ENCODE measurements at regions not wholly inside any gene's neighbourhood (a gene's known extent, or its start where the extent isn't known, plus 50 kb on each side); places are given as distances from the start of the nearest gene placed in this dataset.
"Not testable (repeated sequence)": the region's sequence is repeated elsewhere in the genome, so short reads cannot be mapped to it uniquely, and the experiment has no call there.

DNA sequence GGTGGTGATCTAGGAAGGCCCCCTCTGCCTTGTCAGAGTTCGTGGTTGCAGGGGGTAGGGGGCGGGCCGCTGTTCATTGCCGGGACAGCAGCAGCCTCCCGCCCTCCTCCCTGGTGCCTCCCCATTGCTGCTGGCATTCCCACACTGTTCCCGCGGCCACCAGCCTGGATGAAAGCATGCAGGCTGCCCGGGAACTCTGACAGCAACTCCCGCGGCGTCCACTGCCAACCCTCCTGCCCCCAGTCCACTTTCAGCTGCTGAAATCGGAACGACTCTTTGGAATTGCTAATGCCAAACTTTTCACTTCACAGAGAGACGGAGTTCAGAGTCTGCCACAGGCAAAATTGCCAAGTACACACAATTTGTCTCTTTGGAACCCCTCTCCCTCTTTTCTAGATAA lies 121.9 kb downstream of the BEND2 start:
- no peaks in the 10 kb centered on the region for H3K27me3 ChIP-seq (ENCODE audit: insufficient read depth, low read length, poor library complexity, severe bottlenecking)
- H3F3A ChIP-seq (ENCODE audit: low read depth) = no peaks in the 10 kb centered on the region
- H3K9me2 ChIP-seq (replicated peaks; ENCODE audit: low read depth, low read length) = no peaks in the 10 kb centered on the region
- H3K36me3 ChIP-seq (ENCODE audit: insufficient read depth, low read length) = no peaks in the 10 kb centered on the region
- no peaks in the 10 kb centered on the region for H3K4me1 ChIP-seq (ENCODE audit: insufficient read depth, low read length, poor library complexity, severe bottlenecking)
- H3K9ac ChIP-seq (ENCODE audit: low read depth, low read length, poor library complexity, severe bottlenecking) = no peak overlapping the region
- no peak overlapping the region for H2AFZ ChIP-seq (ENCODE audit: low read length)
- no peak overlapping the region for H3K4me2 ChIP-seq (ENCODE audit: low read depth, low read length, poor library complexity, severe bottlenecking)
- H3K4me3 ChIP-seq (ENCODE audit: low read length, poor library complexity, severe bottlenecking) = no peak overlapping the region
- no peaks in the 10 kb centered on the region for H4K20me1 ChIP-seq (ENCODE audit: insufficient read depth, low read length, poor library complexity, severe bottlenecking)
- H3K9me3 ChIP-seq (ENCODE audit: insufficient read depth, low read depth, low read length) = no peaks in the 10 kb centered on the region
- H3K79me2 ChIP-seq (ENCODE audit: insufficient read depth, low read length) = no peaks in the 10 kb centered on the region
- no peak for TF ChIP-seq EZH2phosphoT487 (IDR thresholded peaks at IDR 0.05; ENCODE audit: borderline replicate concordance)
- no peak for TF ChIP-seq CTCF (conservative IDR thresholded peaks at IDR 0.05; ENCODE audit: low read length)

DNA sequence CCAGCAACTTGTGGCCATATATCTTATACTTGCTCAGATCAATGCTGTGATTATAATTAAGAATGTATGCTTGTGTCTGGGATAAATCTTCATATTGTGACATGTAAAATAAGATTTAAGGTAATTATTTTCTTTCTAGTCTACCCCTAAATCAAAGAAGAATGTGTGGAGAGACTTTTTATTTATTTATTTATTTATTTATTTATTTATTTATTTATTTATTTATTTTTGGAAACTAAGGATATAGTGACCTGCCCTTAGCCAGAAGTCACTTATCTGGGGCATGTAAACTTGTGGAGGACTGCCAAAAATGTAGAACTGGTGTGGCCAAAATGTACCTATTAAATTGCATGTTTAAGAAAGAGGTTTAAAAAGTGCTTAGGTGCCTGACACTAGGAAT lies 144.3 kb downstream of the BEND2 start:
- no peaks in the 10 kb centered on the region for H3K9me3 ChIP-seq (ENCODE audit: insufficient read depth, low read depth, low read length)
- no peaks in the 10 kb centered on the region for H3K27me3 ChIP-seq (ENCODE audit: insufficient read depth, low read length, poor library complexity, severe bottlenecking)
- H4K20me1 ChIP-seq (ENCODE audit: insufficient read depth, low read length, poor library complexity, severe bottlenecking) = no peaks in the 10 kb centered on the region
- TF ChIP-seq CTCF (conservative IDR thresholded peaks at IDR 0.05; ENCODE audit: low read length) (no peak), EZH2phosphoT487 (IDR thresholded peaks at IDR 0.05; ENCODE audit: borderline replicate concordance) (no peak)
- no peaks in the 10 kb centered on the region for H3K79me2 ChIP-seq (ENCODE audit: insufficient read depth, low read length)
- no peak overlapping the region for H2AFZ ChIP-seq (ENCODE audit: low read length)
- no peaks in the 10 kb centered on the region for H3K36me3 ChIP-seq (ENCODE audit: insufficient read depth, low read length)
- H3F3A ChIP-seq (ENCODE audit: low read depth) = no peaks in the 10 kb centered on the region
- no peak overlapping the region for H3K4me3 ChIP-seq (ENCODE audit: low read length, poor library complexity, severe bottlenecking)
- H3K9ac ChIP-seq (ENCODE audit: low read depth, low read length, poor library complexity, severe bottlenecking) = no peak overlapping the region
- H3K9me2 ChIP-seq (replicated peaks; ENCODE audit: low read depth, low read length) = no peaks in the 10 kb centered on the region
- no peak overlapping the region for H3K4me2 ChIP-seq (ENCODE audit: low read depth, low read length, poor library complexity, severe bottlenecking)
- H3K4me1 ChIP-seq (ENCODE audit: insufficient read depth, low read length, poor library complexity, severe bottlenecking) = no peaks in the 10 kb centered on the region

- TF ChIP-seq CTCF (conservative IDR thresholded peaks at IDR 0.05; ENCODE audit: low read length) (no peak), EZH2phosphoT487 (IDR thresholded peaks at IDR 0.05; ENCODE audit: borderline replicate concordance) (no peak)
- no peak overlapping the region for H3K9ac ChIP-seq (ENCODE audit: low read depth, low read length, poor library complexity, severe bottlenecking)
Observed at GRCh38 chrX:18075603-18076002, 145.1 kb downstream of the BEND2 start.

DNA sequence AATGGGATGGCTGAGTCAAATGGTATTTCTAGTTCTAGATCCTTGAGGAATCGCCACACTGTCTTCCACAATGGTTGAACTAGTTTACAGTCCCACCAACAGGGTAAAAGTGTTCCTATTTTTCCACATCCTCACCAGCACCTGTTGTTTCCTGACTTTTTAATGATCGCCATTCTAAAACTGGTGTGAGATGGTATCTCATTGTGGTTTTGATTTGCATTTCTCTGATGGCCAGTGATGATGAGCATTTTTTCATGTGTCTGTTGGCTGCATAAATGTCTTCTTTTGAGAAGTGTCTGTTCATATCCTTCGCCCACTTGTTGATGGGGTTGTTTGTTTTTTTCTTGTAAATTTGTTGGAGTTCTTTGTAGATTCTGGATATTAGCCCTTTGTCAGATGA lies 152.6 kb downstream of the BEND2 start:
- not testable (repeated sequence) for H3K4me3 ChIP-seq (ENCODE audit: low read length, poor library complexity, severe bottlenecking); H3K9me3 ChIP-seq (ENCODE audit: insufficient read depth, low read depth, low read length); H3F3A ChIP-seq (ENCODE audit: low read depth); H3K4me1 ChIP-seq (ENCODE audit: insufficient read depth, low read length, poor library complexity, severe bottlenecking); H4K20me1 ChIP-seq (ENCODE audit: insufficient read depth, low read length, poor library complexity, severe bottlenecking); H3K27me3 ChIP-seq (ENCODE audit: insufficient read depth, low read length, poor library complexity, severe bottlenecking); H2AFZ ChIP-seq (ENCODE audit: low read length); H3K9ac ChIP-seq (ENCODE audit: low read depth, low read length, poor library complexity, severe bottlenecking); H3K9me2 ChIP-seq (replicated peaks; ENCODE audit: low read depth, low read length); H3K36me3 ChIP-seq (ENCODE audit: insufficient read depth, low read length); H3K4me2 ChIP-seq (ENCODE audit: low read depth, low read length, poor library complexity, severe bottlenecking); H3K79me2 ChIP-seq (ENCODE audit: insufficient read depth, low read length)

More at GRCh38 chrX:18075603-18076002, 145.1 kb downstream of the BEND2 start:
- Histone ChIP-seq H3K9me3 (ENCODE audit: insufficient read depth, low read depth, low read length) (no peaks in the 10 kb centered on the region), H4K20me1 (ENCODE audit: insufficient read depth, low read length, poor library complexity, severe bottlenecking) (no peaks in the 10 kb centered on the region), H2AFZ (ENCODE audit: low read length) (no peak overlapping the region), H3K27me3 (ENCODE audit: insufficient read depth, low read length, poor library complexity, severe bottlenecking) (no peaks in the 10 kb centered on the region), H3K4me1 (ENCODE audit: insufficient read depth, low read length, poor library complexity, severe bottlenecking) (no peaks in the 10 kb centered on the region), H3K4me3 (ENCODE audit: low read length, poor library complexity, severe bottlenecking) (no peak overlapping the region), H3K79me2 (ENCODE audit: insufficient read depth, low read length) (no peaks in the 10 kb centered on the region), H3K9me2 (replicated peaks; ENCODE audit: low read depth, low read length) (no peaks in the 10 kb centered on the region), H3K36me3 (ENCODE audit: insufficient read depth, low read length) (no peaks in the 10 kb centered on the region), H3F3A (ENCODE audit: low read depth) (no peaks in the 10 kb centered on the region), H3K4me2 (ENCODE audit: low read depth, low read length, poor library complexity, severe bottlenecking) (no peak overlapping the region)

Data from Loucy (cell line).